LoVo (cell line): ENCODE measurements at regions not wholly inside any gene's neighbourhood (a gene's known extent, or its start where the extent isn't known, plus 50 kb on each side); places are given as distances from the start of the nearest gene placed in this dataset.

Source experiments
- DNase-seq: peaks from one replicate; pipeline ENCODE4 v3.0.0-alpha.2; 2016; ENCODE audit warnings: low spot score

- DNase-seq = no peak
Observed at GRCh38 chr15:100735129-100736053, 133.0 kb downstream of the ASB7 start.

- DNase-seq = no peak
Observed at GRCh38 chr15:100737214-100737613, 134.8 kb downstream of the ASB7 start.

- DNase-seq = no peak
Observed at GRCh38 chr15:100738614-100739013, 136.2 kb downstream of the ASB7 start.

GRCh38 chr15:100740138-100740537, 137.7 kb downstream of the ASB7 start:
- DNase-seq = no peak

GRCh38 chr15:100751585-100751984, 128.0 kb upstream of the ALDH1A3 start:
- no peak for DNase-seq

GRCh38 chr15:100753503-100753902, 126.1 kb upstream of the ALDH1A3 start:
- no peak for DNase-seq

GRCh38 chr15:100757661-100758060, 122.0 kb upstream of the ALDH1A3 start:
- no peak for DNase-seq

- DNase-seq = no peak
Observed at GRCh38 chr15:100758555-100758954, 121.1 kb upstream of the ALDH1A3 start.

- DNase-seq = no peak
Observed at GRCh38 chr15:100759106-100759505, 120.5 kb upstream of the ALDH1A3 start.

GRCh38 chr15:100759698-100760356, 119.8 kb upstream of the ALDH1A3 start:
- DNase-seq = peak; percentile 86

GRCh38 chr15:100760357-100760903, 119.2 kb upstream of the ALDH1A3 start:
- DNase-seq = no peak

GRCh38 chr15:100761290-100761935, 118.2 kb upstream of the ALDH1A3 start:
- DNase-seq = no peak

GRCh38 chr15:100762289-100762688, 117.3 kb upstream of the ALDH1A3 start:
- DNase-seq = no peak

GRCh38 chr15:100762913-100763834, 116.5 kb upstream of the ALDH1A3 start:
- DNase-seq = no peak

- no peak for DNase-seq
Observed at GRCh38 chr15:100763835-100764750, 115.5 kb upstream of the ALDH1A3 start.

- no peak for DNase-seq
Observed at GRCh38 chr15:100764778-100765466, 114.7 kb upstream of the ALDH1A3 start.

GRCh38 chr15:100765467-100766241, 114.0 kb upstream of the ALDH1A3 start:
- DNase-seq = no peak

GRCh38 chr15:100766243-100767000, 113.2 kb upstream of the ALDH1A3 start:
- DNase-seq = no peak
